COLO829 (cell line): ENCODE measurements at regions not wholly inside any gene's neighbourhood (a gene's known extent, or its start where the extent isn't known, plus 50 kb on each side); places are given as distances from the start of the nearest gene placed in this dataset.

Source experiments
- DNase-seq: peaks from one replicate; pipeline ENCODE4 v3.0.0; 2012; ENCODE audit warnings: low spot score

GRCh38 chr10:123952099-123952498, 60.5 kb upstream of the CPXM2 start:
- DNase-seq: no peak

GRCh38 chr10:123948030-123948823, 56.6 kb upstream of the CPXM2 start:
- no peak for DNase-seq

GRCh38 chr10:123945325-123945920, 53.8 kb upstream of the CPXM2 start:
- peak; percentile 18 for DNase-seq

GRCh38 chr10:123944661-123945060, 53.1 kb upstream of the CPXM2 start:
- DNase-seq: no peak

GRCh38 chr10:123943307-123943706, 51.7 kb upstream of the CPXM2 start:
- no peak for DNase-seq

GRCh38 chr10:123942114-123942861, 50.7 kb upstream of the CPXM2 start:
- no peak for DNase-seq
